Nephron (organoid): ENCODE measurements at regions not wholly inside any gene's neighbourhood (a gene's known extent, or its start where the extent isn't known, plus 50 kb on each side); places are given as distances from the start of the nearest gene placed in this dataset.

ENCODE experiments used
- H3K27ac Mint-ChIP-seq, 3 experiments: 2 replicates each; pipeline ENCODE4 v1.8.0; 2020; ENCODE audit warnings: mixed read lengths in 3 of 3, mild to moderate bottlenecking in 2 of 3, moderate library complexity in 1 of 3
- H3K27me3 Mint-ChIP-seq: 2 replicates; pipeline ENCODE4 v1.8.0; 2021; ENCODE audit warnings: low read depth, mild to moderate bottlenecking, moderate library complexity, mixed read lengths
- H3K36me3 Mint-ChIP-seq: 2 replicates; pipeline ENCODE4 v1.8.0; 2020; ENCODE audit warnings: low read depth, mixed read lengths
- H3K4me1 Mint-ChIP-seq: 2 replicates; pipeline ENCODE4 v1.8.0; 2020; ENCODE audit warnings: mixed read lengths
- H3K4me3 Mint-ChIP-seq, 3 experiments: 2 replicates each; pipeline ENCODE4 v1.8.0; 2020; ENCODE audit warnings: mild to moderate bottlenecking in 3 of 3, mixed read lengths in 3 of 3, moderate library complexity in 2 of 3
- H3K9me3 Mint-ChIP-seq: 2 replicates; pipeline ENCODE4 v1.8.0; 2020; ENCODE audit warnings: mixed read lengths
- TF ChIP-seq, protein P1 (sequence below), 3 experiments: fragments of 200-600 bp; sonication (generic); IDR thresholded peaks; one replicate each; pipeline ENCODE4 v1.5.0; 2021; ENCODE audit warnings: antibody characterized with exemption in 3 of 3; ENCODE audit not compliant: unreplicated experiment in 3 of 3

DNA sequence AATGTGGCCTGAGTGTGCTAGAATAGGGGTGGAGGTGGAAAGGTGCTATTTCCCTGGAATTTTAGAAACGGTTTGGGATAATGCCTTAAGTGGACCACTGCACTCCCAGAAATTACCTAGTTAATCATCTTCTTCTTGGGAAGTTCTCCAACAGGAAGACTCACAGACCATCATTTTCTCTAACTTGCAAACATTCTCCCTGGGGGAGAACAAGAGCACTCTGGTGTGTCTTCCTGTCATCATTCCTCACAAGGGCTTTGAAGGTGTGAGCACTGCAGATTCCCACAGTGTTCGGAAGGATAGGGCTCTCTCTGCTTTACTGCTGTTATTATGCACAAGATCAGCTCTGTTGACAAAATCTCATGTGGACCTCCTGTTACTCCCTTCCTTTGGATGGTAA lies 54.9 kb upstream of the TSPAN2 start:
- Mint-ChIP-seq H3K4me1 (peaks cover 19% of the 10 kb centered on the region), H3K4me3 (no peak overlapping the region), H3K36me3 (no peaks in the 10 kb centered on the region), H3K27ac (peak overlapping the region in 1 of 3 experiments; percentile 26), H3K27me3 (peaks cover 12% of the 10 kb centered on the region), H3K9me3 (peaks cover 4% of the 10 kb centered on the region)
- TF ChIP-seq, protein P1, sequence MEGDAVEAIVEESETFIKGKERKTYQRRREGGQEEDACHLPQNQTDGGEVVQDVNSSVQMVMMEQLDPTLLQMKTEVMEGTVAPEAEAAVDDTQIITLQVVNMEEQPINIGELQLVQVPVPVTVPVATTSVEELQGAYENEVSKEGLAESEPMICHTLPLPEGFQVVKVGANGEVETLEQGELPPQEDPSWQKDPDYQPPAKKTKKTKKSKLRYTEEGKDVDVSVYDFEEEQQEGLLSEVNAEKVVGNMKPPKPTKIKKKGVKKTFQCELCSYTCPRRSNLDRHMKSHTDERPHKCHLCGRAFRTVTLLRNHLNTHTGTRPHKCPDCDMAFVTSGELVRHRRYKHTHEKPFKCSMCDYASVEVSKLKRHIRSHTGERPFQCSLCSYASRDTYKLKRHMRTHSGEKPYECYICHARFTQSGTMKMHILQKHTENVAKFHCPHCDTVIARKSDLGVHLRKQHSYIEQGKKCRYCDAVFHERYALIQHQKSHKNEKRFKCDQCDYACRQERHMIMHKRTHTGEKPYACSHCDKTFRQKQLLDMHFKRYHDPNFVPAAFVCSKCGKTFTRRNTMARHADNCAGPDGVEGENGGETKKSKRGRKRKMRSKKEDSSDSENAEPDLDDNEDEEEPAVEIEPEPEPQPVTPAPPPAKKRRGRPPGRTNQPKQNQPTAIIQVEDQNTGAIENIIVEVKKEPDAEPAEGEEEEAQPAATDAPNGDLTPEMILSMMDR (IDR thresholded peaks at IDR 0.05; ENCODE audit: unreplicated experiment in 3 of 3): no peak

GRCh38 chr1:115142616-115143015 lies 53.3 kb upstream of the TSPAN2 start:
- peak overlapping the region; percentile 18 to 46 (median 42) for H3K27ac Mint-ChIP-seq
- H3K4me1 Mint-ChIP-seq: peaks cover 33% of the 10 kb centered on the region
- peaks cover 2% of the 10 kb centered on the region for H3K9me3 Mint-ChIP-seq
- peaks cover 24% of the 10 kb centered on the region for H3K27me3 Mint-ChIP-seq
- no peaks in the 10 kb centered on the region for H3K36me3 Mint-ChIP-seq
- H3K4me3 Mint-ChIP-seq: no peak overlapping the region
- TF ChIP-seq, protein P1 (IDR thresholded peaks at IDR 0.05; ENCODE audit: unreplicated experiment in 3 of 3): peak; percentile 20 to 26 (median 21)

DNA sequence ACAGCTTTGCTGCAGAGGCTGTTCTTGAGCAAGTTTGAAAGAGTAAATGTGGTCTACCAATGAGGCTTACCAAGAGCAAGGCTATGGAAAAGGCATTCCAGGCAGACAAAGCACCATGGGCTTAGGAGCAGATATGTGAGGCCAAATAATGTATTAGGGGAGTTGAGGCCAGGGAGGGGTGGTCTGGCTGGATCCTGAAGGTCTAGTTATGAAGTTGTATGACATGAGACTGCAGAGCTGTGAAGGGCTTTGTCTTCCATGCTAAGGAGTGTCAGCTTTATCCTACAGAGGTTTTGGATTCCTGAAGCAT lies 51.8 kb upstream of the TSPAN2 start:
- H3K4me3 Mint-ChIP-seq: no peak overlapping the region
- H3K27ac Mint-ChIP-seq: peak overlapping the region in 1 of 3 experiments; percentile 31
- TF ChIP-seq, protein P1 (IDR thresholded peaks at IDR 0.05; ENCODE audit: unreplicated experiment in 3 of 3): no peak

DNA sequence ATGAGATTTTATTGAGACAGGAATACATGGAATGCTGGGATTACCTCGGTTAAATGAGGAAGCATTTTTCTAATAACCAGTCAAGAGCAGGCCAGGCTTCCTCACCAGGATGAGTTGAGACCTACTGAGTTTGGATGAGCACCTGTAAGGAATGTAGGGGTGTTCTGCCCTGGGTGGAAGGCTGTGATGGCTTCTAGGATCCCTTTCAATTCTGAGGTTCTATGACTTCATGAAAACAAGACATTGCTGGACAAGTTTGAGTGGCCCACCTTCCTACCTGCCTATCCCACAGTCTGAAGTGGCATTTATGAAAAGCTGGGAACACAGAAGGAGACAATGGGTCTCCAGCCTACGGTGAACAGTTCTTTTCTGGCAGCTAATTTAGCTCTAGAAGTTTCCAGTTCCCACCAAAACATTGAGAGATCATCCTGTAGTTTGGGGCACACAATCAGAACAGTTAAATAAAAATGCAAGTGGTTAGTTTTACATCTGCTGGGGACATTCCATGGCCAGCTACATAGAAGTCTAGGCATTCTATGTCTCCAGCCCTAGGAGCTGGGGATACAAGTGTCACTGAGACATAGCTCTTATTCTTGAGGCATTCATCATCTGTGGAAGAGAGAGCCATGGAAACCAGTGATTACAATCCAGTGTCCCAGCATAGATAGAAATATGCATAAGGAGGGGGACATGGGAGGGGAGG lies 51.3 kb upstream of the TSPAN2 start:
- Mint-ChIP-seq H3K4me3 (no peak overlapping the region), H3K27me3 (peaks cover 27% of the 10 kb centered on the region), H3K27ac (peak overlapping the region in 1 of 3 experiments; percentile 31), H3K9me3 (no peaks in the 10 kb centered on the region), H3K4me1 (peaks cover 33% of the 10 kb centered on the region), H3K36me3 (no peaks in the 10 kb centered on the region)
- TF ChIP-seq, protein P1 (IDR thresholded peaks at IDR 0.05; ENCODE audit: unreplicated experiment in 3 of 3): no peak

More for the DNA sequence above, 51.8 kb upstream of the TSPAN2 start:
- Mint-ChIP-seq H3K27me3 (peaks cover 24% of the 10 kb centered on the region), H3K9me3 (no peaks in the 10 kb centered on the region), H3K36me3 (no peaks in the 10 kb centered on the region), H3K4me1 (peaks cover 33% of the 10 kb centered on the region)

- H3K4me1 Mint-ChIP-seq: peaks cover 33% of the 10 kb centered on the region
- TF ChIP-seq, protein P1 (IDR thresholded peaks at IDR 0.05; ENCODE audit: unreplicated experiment in 3 of 3): no peak
- H3K27ac Mint-ChIP-seq: peak overlapping the region in 2 of 3 experiments; percentile 25 to 51
- H3K4me3 Mint-ChIP-seq: peak overlapping the region in 1 of 3 experiments; percentile 1
- H3K27me3 Mint-ChIP-seq: peaks cover 22% of the 10 kb centered on the region
- H3K36me3 Mint-ChIP-seq: no peaks in the 10 kb centered on the region
- H3K9me3 Mint-ChIP-seq: no peaks in the 10 kb centered on the region
Observed at GRCh38 chr1:115139381-115139780, 50.1 kb upstream of the TSPAN2 start.
